RKO (cell line): ENCODE measurements at regions not wholly inside any gene's neighbourhood (a gene's known extent, or its start where the extent isn't known, plus 50 kb on each side); places are given as distances from the start of the nearest gene placed in this dataset.

ENCODE experiments used
- DNase-seq: peaks from one replicate; pipeline ENCODE4 v3.0.0-alpha.2; 2016; ENCODE audit warnings: low spot score

- DNase-seq, result no peak
These were observed 321.3 kb downstream of the SIPA1L2 start for GRCh38 chr1:232308616-232309015.

- no peak for DNase-seq
These were observed 322.5 kb downstream of the SIPA1L2 start for GRCh38 chr1:232307296-232308017.

DNA sequence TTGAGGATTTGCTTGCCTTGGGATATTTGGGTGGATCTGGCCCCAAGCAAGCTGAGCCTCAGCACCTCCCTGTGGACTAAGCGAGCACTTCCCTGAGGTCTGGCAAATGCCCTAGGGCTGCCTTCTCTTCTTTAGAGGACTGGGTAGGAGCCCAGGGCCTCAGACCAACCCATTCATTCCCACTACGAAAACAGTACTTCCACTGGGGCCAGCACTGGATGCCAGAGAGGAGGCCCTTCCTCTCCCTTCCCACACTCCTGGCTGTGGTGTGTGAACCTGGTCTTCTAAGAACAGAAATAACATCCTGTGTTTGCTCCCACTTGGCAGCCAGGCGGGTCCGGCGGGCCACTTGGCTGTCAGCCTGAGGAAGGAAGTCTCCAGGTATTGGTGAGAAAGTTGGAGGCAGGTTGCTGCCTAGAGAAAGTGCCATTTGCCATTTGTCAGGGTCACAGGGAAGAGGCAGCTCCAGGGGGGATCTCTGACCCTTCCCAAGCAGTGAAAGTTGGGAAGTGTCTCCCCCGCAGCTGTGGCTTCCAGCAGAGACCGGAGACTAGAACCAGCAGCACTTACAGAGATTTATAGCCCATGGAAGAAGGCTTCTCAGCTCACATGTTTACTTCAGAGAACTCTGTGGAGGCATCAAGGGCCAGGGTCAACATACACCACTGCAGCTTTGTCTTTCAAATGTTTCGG is 323.5 kb downstream of the SIPA1L2 start:
- no peak for DNase-seq

DNA sequence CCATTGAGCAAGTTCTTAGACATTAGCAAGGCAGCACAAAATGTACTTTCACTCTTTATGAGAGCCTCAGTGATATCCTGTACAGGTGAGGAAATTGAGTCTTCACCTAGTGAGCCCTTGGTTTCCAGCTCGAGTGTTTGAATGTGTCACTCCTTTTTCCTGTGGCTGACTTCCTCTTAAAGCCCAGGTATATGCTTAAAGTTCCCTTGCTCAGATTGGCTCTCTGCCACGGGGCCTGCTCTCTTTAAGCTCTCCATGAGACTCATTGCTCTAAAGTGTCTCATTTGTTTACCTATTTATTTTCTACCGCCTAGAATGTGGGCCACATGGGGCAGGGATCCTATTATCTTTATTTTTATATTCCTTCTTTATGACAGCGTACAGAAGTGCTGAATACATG is 324.9 kb downstream of the SIPA1L2 start:
- no peak for DNase-seq

DNA sequence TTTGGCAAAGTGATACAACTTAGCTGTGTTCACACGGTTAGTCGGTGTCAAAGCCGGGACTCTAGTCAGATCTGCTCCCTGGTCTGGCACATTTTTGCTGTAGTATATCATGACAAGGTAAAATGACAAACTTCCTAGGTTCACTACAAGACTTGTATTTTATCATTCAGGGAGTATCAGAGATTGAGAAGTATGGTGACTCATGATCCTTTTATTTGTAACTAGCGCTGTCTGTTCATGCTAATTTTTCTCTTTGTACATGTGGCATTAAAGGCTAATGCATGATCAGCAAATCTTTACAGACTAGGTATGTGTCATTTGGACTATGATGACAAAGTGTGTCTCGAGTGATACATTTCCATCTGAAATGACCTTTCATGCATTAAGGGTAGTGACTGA is 326.7 kb downstream of the SIPA1L2 start:
- no peak for DNase-seq

- no peak for DNase-seq
These were observed 327.3 kb downstream of the SIPA1L2 start for GRCh38 chr1:232302376-232303221.

DNA sequence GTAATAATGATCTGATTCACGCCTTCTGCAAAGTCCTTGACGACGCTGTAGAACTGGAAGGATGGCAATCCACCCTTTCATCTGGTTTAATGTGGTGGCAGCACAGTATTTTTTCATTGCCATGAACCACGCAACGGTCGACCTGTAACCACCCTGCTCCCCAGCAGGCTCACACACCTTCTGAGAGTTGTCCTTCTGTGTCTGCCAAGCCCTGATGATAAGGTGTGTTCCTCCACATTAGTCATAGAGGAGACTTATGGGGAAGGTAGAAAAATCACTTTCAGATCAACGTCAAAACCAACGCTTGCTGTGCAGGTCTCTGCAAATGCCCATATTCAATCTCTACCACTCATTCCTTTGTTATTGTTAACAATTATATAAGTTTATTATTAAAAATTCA is 328.7 kb downstream of the SIPA1L2 start:
- DNase-seq, result no peak

DNA sequence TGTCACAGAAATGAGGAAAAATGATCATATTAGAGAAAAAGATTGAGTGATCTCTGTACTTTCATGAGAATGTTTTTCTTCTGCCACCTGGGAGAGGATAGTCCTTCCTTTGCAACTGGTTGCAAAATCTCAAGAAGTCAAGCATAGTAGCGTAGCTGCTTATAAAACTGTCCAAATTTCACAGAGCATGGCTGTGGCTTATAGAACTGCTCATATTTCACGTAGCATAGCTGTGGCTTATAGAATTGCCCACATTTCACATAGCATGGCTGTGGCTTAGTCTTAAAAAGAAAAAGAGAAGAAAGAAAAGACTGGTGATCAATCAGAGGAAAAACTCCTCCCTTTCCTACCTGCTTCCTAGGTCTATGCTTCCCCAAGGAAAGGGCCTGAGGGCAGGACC is 329.5 kb downstream of the SIPA1L2 start:
- DNase-seq, result no peak

- DNase-seq, result no peak
These were observed 333.5 kb downstream of the SIPA1L2 start for GRCh38 chr1:232296461-232296860.

DNA sequence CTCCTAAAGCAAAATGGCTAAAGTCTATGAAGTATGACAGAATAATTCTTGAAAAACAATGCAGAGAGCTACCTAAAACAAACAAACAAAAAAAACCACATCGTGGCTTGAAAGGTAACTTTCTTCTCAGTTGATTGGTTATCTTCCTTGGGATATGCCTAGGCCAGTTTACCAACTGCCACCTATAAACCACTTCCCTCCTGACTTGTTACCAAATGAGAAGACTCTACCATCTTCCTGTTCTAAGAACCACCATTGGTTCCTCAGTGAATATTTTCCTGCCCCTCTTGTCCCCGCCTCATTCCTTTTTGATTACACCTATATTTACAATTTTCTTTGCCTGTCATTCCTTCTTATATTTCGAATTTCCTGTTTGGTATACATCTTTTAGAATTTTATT is 336.6 kb downstream of the SIPA1L2 start:
- DNase-seq, result no peak

GRCh38 chr1:232292818-232293217 is 337.1 kb downstream of the SIPA1L2 start:
- no peak for DNase-seq

DNA sequence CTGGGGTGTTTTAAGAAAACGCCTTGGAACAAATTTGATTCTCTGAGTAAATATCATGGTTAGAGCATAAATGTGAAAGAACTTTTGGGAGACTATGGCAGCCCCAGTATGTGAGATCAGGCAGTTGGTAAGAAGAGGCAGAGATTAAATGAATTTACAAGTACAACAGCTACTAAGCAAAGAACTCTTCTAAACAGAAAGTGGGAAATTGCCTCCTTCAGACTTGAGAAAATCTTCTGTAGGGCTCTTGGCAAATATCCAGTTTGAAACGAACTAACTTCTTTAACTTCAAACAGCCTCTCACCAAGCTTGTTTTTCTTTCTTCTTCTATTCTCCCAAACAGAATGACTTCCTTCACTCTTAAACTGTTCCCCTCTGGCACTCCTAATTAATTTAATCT is 337.7 kb downstream of the SIPA1L2 start:
- DNase-seq, result no peak

- DNase-seq, result no peak
These were observed 338.3 kb downstream of the SIPA1L2 start for GRCh38 chr1:232291681-232292080.

- no peak for DNase-seq
These were observed 338.7 kb downstream of the SIPA1L2 start for GRCh38 chr1:232291261-232291660.

DNA sequence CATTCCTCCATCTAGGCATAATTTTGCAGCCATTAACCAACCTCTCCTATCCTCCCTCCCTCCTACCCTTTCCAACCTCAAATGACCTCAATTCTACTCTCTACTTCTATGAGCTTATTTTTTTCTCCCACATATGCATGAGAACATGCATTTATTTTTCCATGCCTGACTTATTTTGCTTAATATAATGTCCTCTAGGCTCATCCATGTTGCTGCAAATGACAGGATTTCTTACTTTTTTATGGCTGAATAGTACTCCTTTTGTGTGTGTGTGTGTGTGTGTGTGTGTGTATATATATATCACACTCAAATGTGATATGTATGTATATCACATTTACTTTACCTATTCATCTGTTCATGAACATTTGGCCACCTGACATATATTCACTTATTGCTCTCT is 339.4 kb downstream of the SIPA1L2 start:
- DNase-seq, result no peak

GRCh38 chr1:232287676-232288569 is 342.0 kb downstream of the SIPA1L2 start:
- no peak for DNase-seq

DNA sequence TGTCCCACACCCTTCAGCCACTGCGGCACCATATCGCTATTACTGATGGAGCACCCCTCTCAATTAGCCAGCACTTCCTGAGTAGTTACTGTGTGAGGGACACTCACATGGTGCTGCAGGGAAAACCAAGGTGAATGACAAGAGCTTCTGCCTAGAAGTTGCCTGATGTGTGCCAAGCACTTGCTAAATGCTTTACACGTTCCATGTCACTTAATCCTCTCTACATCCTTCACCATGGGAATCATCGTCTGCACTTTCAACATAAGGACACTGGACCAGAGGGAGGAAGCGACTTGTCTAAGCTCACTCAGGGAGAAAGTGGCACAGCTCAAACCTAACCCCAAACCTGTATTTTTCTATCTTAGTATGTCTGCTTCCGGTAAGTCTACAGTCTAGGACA is 344.8 kb downstream of the SIPA1L2 start:
- DNase-seq, result no peak

- no peak for DNase-seq
These were observed 346.1 kb downstream of the SIPA1L2 start for GRCh38 chr1:232283864-232284263.

GRCh38 chr1:232282498-232282897 is 347.4 kb downstream of the SIPA1L2 start:
- no peak for DNase-seq

DNA sequence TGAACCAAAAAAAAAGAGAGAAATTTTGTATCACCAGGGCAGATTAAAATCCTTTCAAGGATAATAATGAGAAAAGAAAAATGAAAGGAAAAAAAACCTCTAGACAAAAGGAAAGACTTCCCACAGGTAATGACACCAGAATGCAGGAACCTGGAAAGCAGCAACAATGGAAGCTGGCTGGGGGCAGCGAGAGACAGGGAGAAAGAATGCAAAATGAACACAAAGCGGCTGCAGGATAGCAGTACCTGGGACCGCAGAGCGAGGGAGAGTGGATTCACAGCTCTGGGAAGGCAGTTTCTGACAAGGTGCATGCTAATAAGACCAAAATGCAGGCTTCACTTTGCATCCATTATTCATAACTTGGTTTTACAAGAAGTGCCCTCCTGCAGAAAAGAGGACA is 349.0 kb downstream of the SIPA1L2 start:
- DNase-seq, result no peak

DNA sequence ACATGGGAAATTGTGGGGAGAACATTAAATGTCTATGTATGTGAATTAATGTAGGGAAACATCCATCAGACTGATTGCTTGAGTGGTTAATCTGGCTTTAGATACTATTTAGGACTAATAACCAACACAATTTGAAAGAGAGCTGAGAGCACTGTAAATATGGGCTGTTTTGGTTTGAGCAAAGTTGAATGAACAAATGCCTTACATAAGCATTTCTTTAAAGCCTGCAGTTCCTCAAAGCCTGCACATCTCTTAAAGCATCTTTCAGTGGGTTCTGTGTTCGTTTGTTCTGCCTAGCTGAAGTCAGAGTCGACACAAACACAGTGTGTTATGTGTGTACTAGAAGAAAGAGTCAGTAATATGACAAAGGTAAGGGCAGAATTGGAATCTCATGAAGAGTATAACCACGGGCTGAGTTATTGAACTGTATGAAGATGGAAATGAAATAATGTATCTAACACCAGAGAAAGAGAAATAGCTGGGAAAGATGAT is 350.0 kb downstream of the SIPA1L2 start:
- no peak for DNase-seq

- no peak for DNase-seq
These were observed 351.0 kb downstream of the SIPA1L2 start for GRCh38 chr1:232278925-232279324.
